ENCODE measurements at regions not wholly inside any gene's neighbourhood (a gene's known extent, or its start where the extent isn't known, plus 50 kb on each side); places are given as distances from the start of the nearest gene placed in this dataset.

DNA sequence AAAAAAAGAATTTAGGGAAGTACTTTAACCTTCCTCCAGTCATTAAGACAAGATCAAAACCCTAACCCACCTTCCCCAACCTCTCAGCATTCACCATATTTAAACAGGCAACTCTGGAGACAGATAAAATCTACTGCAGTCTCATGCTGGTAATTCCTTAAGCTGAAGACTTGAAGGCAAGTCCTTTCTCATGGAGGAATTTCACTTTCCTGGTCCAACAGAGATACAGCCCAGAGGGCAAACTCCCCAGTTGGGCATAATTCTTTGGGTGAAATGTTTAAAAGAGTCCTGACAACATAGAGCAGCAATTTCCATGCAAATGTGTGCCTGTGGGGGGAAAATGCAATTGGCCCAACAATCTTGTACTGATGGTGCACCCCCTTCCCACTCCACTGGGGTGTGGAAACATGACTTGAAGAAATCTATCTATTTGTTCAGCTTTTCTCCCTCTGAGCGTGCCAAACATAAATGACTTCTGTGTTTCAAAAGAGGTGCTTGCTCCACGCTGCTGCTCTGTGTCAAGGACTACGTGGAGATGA, 131.8 kb upstream of the HNRNPA3 start:
- Histone ChIP-seq H3K4me1 (ENCODE audit: control insufficient read depth, insufficient read depth, low read length) (no peaks in the 10 kb centered on the region), H3K9me3 (ENCODE audit: control insufficient read depth, low read length) (no peaks in the 10 kb centered on the region), H3K27ac (ENCODE audit: low read length) (no peak overlapping the region), H3K27me3 (ENCODE audit: control insufficient read depth, insufficient read depth) (no peaks in the 10 kb centered on the region), H3K4me3 (ENCODE audit: low read length) (no peak overlapping the region)
- intact Hi-C loops (cut with DNase I) = no loop called here
- DNase-seq (no peak), ATAC-seq (no peak)
- 82% methylated on average over 3 of the region's 3 CpGs for WGBS

GRCh38 chr2:177084607-177085006, 128.0 kb upstream of the HNRNPA3 start:
- WGBS = 51% methylated on average over 4 of the region's 4 CpGs
- no peaks in the 10 kb centered on the region for H3K4me1 ChIP-seq (ENCODE audit: control insufficient read depth, insufficient read depth, low read length)
- ATAC-seq (no peak), DNase-seq (no peak)
- H3K27me3 ChIP-seq (ENCODE audit: control insufficient read depth, insufficient read depth) = no peaks in the 10 kb centered on the region
- intact Hi-C loops (cut with DNase I) = no loop called here
- H3K27ac ChIP-seq (ENCODE audit: low read length) = no peak overlapping the region
- no peak overlapping the region for H3K4me3 ChIP-seq (ENCODE audit: low read length)
- H3K9me3 ChIP-seq (ENCODE audit: control insufficient read depth, low read length) = no peaks in the 10 kb centered on the region

- intact Hi-C loops (cut with DNase I) = no loop called here
- H3K27me3 ChIP-seq (ENCODE audit: control insufficient read depth, insufficient read depth) = no peaks in the 10 kb centered on the region
- no peak overlapping the region for H3K4me3 ChIP-seq (ENCODE audit: low read length)
- H3K4me1 ChIP-seq (ENCODE audit: control insufficient read depth, insufficient read depth, low read length) = no peaks in the 10 kb centered on the region
- WGBS = 56% methylated on average over 2 of the region's 2 CpGs
- no peaks in the 10 kb centered on the region for H3K9me3 ChIP-seq (ENCODE audit: control insufficient read depth, low read length)
- no peak for ATAC-seq
- DNase-seq = no peak
- no peak overlapping the region for H3K27ac ChIP-seq (ENCODE audit: low read length)
Observed at GRCh38 chr2:177088529-177088928, 124.1 kb upstream of the HNRNPA3 start.

DNA sequence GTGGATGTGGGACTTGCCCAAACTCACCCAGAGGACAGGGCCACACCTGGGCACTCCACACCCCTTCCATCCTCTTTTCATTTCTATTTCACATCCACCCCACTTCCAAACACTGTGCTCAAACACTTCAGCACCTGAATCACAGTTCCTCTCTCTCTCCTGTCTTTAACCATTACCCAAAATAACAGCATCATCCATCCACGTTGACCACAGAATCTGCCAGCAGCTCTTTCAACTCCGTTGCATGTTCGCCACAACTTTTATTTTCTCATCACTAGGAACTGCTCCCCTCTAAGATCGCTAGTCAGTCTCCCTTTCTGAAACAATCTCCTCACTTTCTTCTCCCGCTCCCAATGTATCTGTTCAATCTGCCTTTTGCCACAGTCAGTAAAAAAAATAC, 121.6 kb upstream of the HNRNPA3 start:
- no peak for ATAC-seq
- H3K9me3 ChIP-seq (ENCODE audit: control insufficient read depth, low read length) = no peaks in the 10 kb centered on the region
- intact Hi-C loops (cut with DNase I) = no loop called here
- no peak overlapping the region for H3K27ac ChIP-seq (ENCODE audit: low read length)
- 81% methylated on average over 5 of the region's 5 CpGs for WGBS
- DNase-seq = no peak
- no peak overlapping the region for H3K4me3 ChIP-seq (ENCODE audit: low read length)
- no peaks in the 10 kb centered on the region for H3K27me3 ChIP-seq (ENCODE audit: control insufficient read depth, insufficient read depth)
- no peaks in the 10 kb centered on the region for H3K4me1 ChIP-seq (ENCODE audit: control insufficient read depth, insufficient read depth, low read length)

DNA sequence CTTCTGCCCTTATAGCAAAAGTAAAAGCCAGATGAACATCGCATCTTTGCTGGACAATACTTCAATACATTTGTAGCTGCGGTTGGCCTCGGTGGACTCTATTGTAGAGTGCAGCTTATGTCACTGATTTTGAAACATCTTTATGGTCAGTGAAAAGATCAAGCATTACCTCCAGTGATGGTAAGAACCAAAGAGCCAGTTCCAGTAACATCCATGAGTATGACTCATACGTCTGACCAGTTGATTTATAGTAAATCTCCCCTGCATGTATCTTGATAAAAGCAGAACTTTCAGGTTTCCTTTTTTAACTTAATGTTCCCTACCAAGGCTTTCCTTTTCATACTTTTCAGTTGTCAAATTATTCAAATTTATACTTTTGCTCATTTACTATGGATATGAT, 119.2 kb upstream of the HNRNPA3 start:
- WGBS = 91% methylated on average over 4 of the region's 4 CpGs
- ATAC-seq = no peak

DNA sequence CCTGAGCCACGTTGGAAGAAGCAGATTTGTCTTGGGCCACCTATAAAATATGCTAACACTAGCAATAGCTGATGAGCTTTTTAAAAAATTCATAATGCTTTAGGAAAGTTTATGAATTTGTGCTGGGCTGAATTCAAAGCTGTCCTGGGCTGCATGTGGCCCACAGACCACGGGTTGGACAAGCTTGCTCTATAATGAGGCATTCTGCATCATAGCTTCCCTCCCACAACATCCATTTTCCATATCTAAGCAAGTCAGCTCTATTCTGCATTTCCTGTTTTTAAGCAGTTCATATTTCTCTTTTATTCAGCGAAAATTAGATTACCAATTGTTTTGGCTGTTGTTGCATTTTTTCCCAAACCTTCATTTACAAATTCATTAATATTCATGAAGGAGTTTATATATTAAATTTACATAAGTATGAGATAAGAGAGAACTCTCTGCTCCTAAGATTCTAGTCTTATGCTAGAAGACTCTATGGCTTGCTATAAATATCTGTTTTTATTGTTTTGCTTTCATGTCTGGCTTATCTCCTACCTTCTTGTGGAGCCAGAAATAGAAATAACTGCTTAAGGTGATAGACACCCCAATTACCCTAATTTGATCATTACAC, 114.5 kb upstream of the HNRNPA3 start:
- Histone ChIP-seq H3K27ac (ENCODE audit: low read length) (no peak overlapping the region), H3K9me3 (ENCODE audit: control insufficient read depth, low read length) (no peaks in the 10 kb centered on the region), H3K4me3 (ENCODE audit: low read length) (no peak overlapping the region), H3K4me1 (ENCODE audit: control insufficient read depth, insufficient read depth, low read length) (no peaks in the 10 kb centered on the region), H3K27me3 (ENCODE audit: control insufficient read depth, insufficient read depth) (no peaks in the 10 kb centered on the region)
- 58% methylated on average over 3 of the region's 3 CpGs for WGBS
- DNase-seq = no peak
- ATAC-seq = no peak
- intact Hi-C loops (cut with DNase I) = no loop called here

More for the DNA sequence above, 119.2 kb upstream of the HNRNPA3 start:
- Histone ChIP-seq H3K4me1 (ENCODE audit: control insufficient read depth, insufficient read depth, low read length) (no peaks in the 10 kb centered on the region), H3K4me3 (ENCODE audit: low read length) (no peak overlapping the region), H3K9me3 (ENCODE audit: control insufficient read depth, low read length) (no peaks in the 10 kb centered on the region), H3K27ac (ENCODE audit: low read length) (no peak overlapping the region), H3K27me3 (ENCODE audit: control insufficient read depth, insufficient read depth) (no peaks in the 10 kb centered on the region)
- intact Hi-C loops (cut with DNase I) = no loop called here
- DNase-seq = no peak

GRCh38 chr2:177101930-177102329, 110.7 kb upstream of the HNRNPA3 start:
- no peak overlapping the region for H3K27ac ChIP-seq (ENCODE audit: low read length)
- intact Hi-C loops (cut with DNase I) = no loop called here
- DNase-seq (no peak), ATAC-seq (no peak)
- no peaks in the 10 kb centered on the region for H3K9me3 ChIP-seq (ENCODE audit: control insufficient read depth, low read length)
- H3K4me1 ChIP-seq (ENCODE audit: control insufficient read depth, insufficient read depth, low read length) = no peaks in the 10 kb centered on the region
- no peak overlapping the region for H3K4me3 ChIP-seq (ENCODE audit: low read length)
- H3K27me3 ChIP-seq (ENCODE audit: control insufficient read depth, insufficient read depth) = no peaks in the 10 kb centered on the region

DNA sequence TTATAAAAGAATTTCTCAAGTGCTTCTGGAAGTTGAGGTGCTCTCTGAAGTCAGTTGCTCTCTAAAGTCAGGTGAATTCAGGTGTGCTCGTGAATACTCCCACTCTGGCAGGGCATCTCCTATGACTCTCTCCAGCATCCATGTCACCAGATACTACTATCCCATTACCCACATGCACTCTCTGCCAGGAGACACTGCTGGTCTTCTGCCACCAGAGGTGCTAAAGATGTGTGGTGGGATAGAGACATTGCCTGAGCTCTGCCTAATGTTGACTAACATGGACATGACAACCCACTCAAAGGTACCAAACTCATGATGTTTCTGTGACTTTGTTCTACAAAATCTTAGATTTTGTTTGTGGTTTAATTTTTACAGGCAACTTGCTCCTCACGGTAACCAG, 106.4 kb upstream of the HNRNPA3 start:
- Histone ChIP-seq H3K27ac (ENCODE audit: low read length) (no peak overlapping the region), H3K4me1 (ENCODE audit: control insufficient read depth, insufficient read depth, low read length) (no peaks in the 10 kb centered on the region), H3K4me3 (ENCODE audit: low read length) (no peak overlapping the region), H3K27me3 (ENCODE audit: control insufficient read depth, insufficient read depth) (no peaks in the 10 kb centered on the region), H3K9me3 (ENCODE audit: control insufficient read depth, low read length) (no peaks in the 10 kb centered on the region)
- WGBS = 80% methylated on average over 2 of the region's 2 CpGs
- DNase-seq (no peak), ATAC-seq (no peak)
- intact Hi-C loops (cut with DNase I) = no loop called here

DNA sequence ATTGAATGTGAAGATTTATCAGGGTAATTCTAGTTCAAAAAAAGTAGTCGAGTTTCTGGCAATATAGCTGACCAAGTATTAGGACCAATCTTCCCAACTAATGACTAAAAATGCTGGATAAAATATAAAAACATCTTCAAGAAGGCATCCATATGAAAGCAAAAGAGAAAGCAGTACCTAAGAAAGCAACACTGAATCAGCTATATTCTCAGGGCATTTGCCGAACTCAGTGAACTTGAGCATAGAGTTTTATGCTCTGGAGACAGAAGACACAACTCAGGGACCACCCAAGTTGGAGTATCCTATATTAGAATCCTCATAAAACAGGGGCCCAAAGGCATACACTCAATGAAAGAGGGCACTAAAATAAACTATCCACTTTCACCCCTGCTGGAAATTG, 103.7 kb upstream of the HNRNPA3 start:
- WGBS = 78% methylated on average over 2 of the region's 2 CpGs
- H3K27me3 ChIP-seq (ENCODE audit: control insufficient read depth, insufficient read depth) = no peaks in the 10 kb centered on the region
- no peaks in the 10 kb centered on the region for H3K4me1 ChIP-seq (ENCODE audit: control insufficient read depth, insufficient read depth, low read length)
- H3K9me3 ChIP-seq (ENCODE audit: control insufficient read depth, low read length) = no peaks in the 10 kb centered on the region
- H3K27ac ChIP-seq (ENCODE audit: low read length) = no peak overlapping the region
- intact Hi-C loops (cut with DNase I) = no loop called here
- H3K4me3 ChIP-seq (ENCODE audit: low read length) = no peak overlapping the region
- DNase-seq (no peak), ATAC-seq (no peak)

- intact Hi-C loops (cut with DNase I) = no loop called here
- no peaks in the 10 kb centered on the region for H3K27me3 ChIP-seq (ENCODE audit: control insufficient read depth, insufficient read depth)
- 95% methylated on average over 5 of the region's 5 CpGs for WGBS
- H3K4me3 ChIP-seq (ENCODE audit: low read length) = no peak overlapping the region
- DNase-seq (no peak), ATAC-seq (no peak)
- no peaks in the 10 kb centered on the region for H3K9me3 ChIP-seq (ENCODE audit: control insufficient read depth, low read length)
- no peak overlapping the region for H3K27ac ChIP-seq (ENCODE audit: low read length)
- no peaks in the 10 kb centered on the region for H3K4me1 ChIP-seq (ENCODE audit: control insufficient read depth, insufficient read depth, low read length)
Observed at GRCh38 chr2:177114712-177115111, 97.9 kb upstream of the HNRNPA3 start.

DNA sequence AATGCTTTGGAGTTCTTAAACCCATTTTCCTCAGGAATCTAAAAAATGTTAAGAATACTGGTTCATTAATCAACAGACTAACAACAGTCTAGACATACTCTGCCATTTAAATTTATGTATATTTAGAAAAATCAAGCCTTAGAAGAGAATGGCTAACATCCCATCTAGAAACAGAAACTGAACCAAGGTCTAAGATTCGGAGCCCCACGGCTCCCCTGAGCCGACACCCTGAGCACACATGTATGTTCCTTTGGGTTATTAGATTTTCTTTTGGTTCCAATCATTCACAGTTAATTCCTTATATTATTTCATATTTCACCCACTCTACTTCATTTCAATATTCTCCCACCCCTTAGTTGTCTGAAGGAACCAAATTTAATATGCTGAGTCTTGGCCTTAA, 94.8 kb upstream of the HNRNPA3 start:
- H3K4me3 ChIP-seq (ENCODE audit: low read length) = no peak overlapping the region
- H3K27me3 ChIP-seq (ENCODE audit: control insufficient read depth, insufficient read depth) = no peaks in the 10 kb centered on the region
- WGBS = 90% methylated on average over 3 of the region's 3 CpGs
- H3K4me1 ChIP-seq (ENCODE audit: control insufficient read depth, insufficient read depth, low read length) = no peaks in the 10 kb centered on the region
- no peak overlapping the region for H3K27ac ChIP-seq (ENCODE audit: low read length)
- no peaks in the 10 kb centered on the region for H3K9me3 ChIP-seq (ENCODE audit: control insufficient read depth, low read length)
- no peak for ATAC-seq
- intact Hi-C loops (cut with DNase I) = no loop called here
- no peak for DNase-seq

GRCh38 chr2:177118636-177119035, 94.0 kb upstream of the HNRNPA3 start:
- WGBS = 73% methylated on average over 2 of the region's 2 CpGs
- no peak overlapping the region for H3K27ac ChIP-seq (ENCODE audit: low read length)
- no peak for ATAC-seq

More at GRCh38 chr2:177118636-177119035, 94.0 kb upstream of the HNRNPA3 start:
- H3K4me3 ChIP-seq (ENCODE audit: low read length) = no peak overlapping the region
- no peaks in the 10 kb centered on the region for H3K27me3 ChIP-seq (ENCODE audit: control insufficient read depth, insufficient read depth)
- H3K4me1 ChIP-seq (ENCODE audit: control insufficient read depth, insufficient read depth, low read length) = no peaks in the 10 kb centered on the region
- no peak for DNase-seq
- H3K9me3 ChIP-seq (ENCODE audit: control insufficient read depth, low read length) = no peaks in the 10 kb centered on the region
- intact Hi-C loops (cut with DNase I) = no loop called here
